Cardiac muscle cell (in vitro differentiated cells and primary cell): ENCODE measurements at regions not wholly inside any gene's neighbourhood (a gene's known extent, or its start where the extent isn't known, plus 50 kb on each side); places are given as distances from the start of the nearest gene placed in this dataset.
A peak's percentile ranks its signal among the peaks of the same experiment; 100 is the strongest.
"Not testable (repeated sequence)": the region's sequence is repeated elsewhere in the genome, so short reads cannot be mapped to it uniquely, and the experiment has no call there.

ENCODE experiments used
- DNase-seq, 2 donors: peaks; one replicate each; pipeline versions ENCODE4 v3.0.0 to v3.0.0-alpha.2; 2010 to 2017; ENCODE audit warnings: low read depth in 1 of 2, low spot score in 1 of 2
- H3K27ac ChIP-seq: fragments of 200-600 bp; sonication (generic); 2 replicates; pipeline ENCODE4 v1.5.1; 2016
- H3K27me3 ChIP-seq: fragments of 200-600 bp; sonication (generic); 2 replicates; pipeline ENCODE4 v1.6.0; 2016; ENCODE audit warnings: control low read depth
- H3K36me3 ChIP-seq: fragments of 200-600 bp; sonication (generic); 2 replicates; pipeline ENCODE4 v1.5.1; 2016; ENCODE audit warnings: control low read depth
- H3K4me1 ChIP-seq: fragments of 200-600 bp; sonication (generic); 2 replicates; pipeline ENCODE4 v1.8.1; 2017; ENCODE audit warnings: low read depth, mild to moderate bottlenecking, mixed run types
- H3K4me3 ChIP-seq: fragments of 200-600 bp; sonication (generic); 2 replicates; pipeline ENCODE4 v1.5.1; 2016; ENCODE audit warnings: mild to moderate bottlenecking
- H3K9me3 ChIP-seq: fragments of 200-600 bp; sonication (generic); 2 replicates; pipeline ENCODE4 v1.5.1; 2017; ENCODE audit warnings: low read depth, mild to moderate bottlenecking, control low read depth
- TF ChIP-seq, protein P1 (sequence below): IDR thresholded peaks from 2 replicates; pipeline ENCODE4 v1.5.1; 2012; ENCODE audit warnings: low read depth, mild to moderate bottlenecking, low read length

DNA sequence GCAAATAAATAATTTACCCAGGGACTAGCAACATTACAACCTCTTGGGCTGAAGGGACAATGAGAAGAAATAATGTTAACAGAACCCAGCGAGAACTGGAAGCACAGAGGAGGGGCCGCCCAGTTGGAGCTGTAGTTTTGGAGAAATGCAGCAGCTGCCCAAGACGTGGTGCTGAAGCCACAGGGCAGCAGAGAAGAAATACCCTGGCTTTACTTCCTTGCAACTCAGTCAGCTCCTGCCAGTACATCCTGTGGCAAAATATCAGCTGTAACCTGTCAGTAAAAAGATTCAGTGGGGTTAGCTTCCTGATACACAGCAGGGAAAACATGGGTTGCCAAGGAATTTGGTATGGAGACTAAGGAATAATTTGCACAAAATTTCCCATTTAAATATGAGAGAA is 283.6 kb upstream of the USP25 start:
- Histone ChIP-seq H3K4me1 (no peaks in the 10 kb centered on the region), H3K27ac (no peak overlapping the region), H3K9me3 (no peaks in the 10 kb centered on the region), H3K4me3 (no peak overlapping the region), H3K36me3 (no peaks in the 10 kb centered on the region), H3K27me3 (no peaks in the 10 kb centered on the region)
- TF ChIP-seq, protein P1, sequence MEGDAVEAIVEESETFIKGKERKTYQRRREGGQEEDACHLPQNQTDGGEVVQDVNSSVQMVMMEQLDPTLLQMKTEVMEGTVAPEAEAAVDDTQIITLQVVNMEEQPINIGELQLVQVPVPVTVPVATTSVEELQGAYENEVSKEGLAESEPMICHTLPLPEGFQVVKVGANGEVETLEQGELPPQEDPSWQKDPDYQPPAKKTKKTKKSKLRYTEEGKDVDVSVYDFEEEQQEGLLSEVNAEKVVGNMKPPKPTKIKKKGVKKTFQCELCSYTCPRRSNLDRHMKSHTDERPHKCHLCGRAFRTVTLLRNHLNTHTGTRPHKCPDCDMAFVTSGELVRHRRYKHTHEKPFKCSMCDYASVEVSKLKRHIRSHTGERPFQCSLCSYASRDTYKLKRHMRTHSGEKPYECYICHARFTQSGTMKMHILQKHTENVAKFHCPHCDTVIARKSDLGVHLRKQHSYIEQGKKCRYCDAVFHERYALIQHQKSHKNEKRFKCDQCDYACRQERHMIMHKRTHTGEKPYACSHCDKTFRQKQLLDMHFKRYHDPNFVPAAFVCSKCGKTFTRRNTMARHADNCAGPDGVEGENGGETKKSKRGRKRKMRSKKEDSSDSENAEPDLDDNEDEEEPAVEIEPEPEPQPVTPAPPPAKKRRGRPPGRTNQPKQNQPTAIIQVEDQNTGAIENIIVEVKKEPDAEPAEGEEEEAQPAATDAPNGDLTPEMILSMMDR: no peak
- DNase-seq: peak in 1 of 2 donors; percentile 15

DNA sequence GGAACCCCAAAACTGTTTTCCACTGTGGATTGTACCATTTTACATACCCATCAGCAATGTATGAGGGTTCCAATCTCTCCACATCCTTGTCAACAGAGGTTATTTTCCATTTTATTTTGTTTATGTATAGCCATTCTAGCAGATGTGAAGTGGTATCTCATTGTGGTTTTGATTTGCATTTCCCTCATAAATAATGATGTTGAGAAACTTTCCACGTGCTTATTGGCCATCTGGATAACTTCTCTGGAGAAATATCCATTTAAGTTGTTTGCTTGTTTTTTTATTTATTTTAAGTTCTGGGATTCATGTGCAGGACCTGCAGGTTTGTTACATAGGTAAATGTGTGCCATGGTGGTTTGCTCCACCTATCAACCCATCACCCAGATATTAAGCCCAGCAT is 280.2 kb upstream of the USP25 start:
- TF ChIP-seq, protein P1: no peak
- H3K27ac ChIP-seq: no peak overlapping the region
- no peaks in the 10 kb centered on the region for H3K9me3 ChIP-seq
- no peaks in the 10 kb centered on the region for H3K4me1 ChIP-seq
- H3K36me3 ChIP-seq: no peaks in the 10 kb centered on the region
- H3K27me3 ChIP-seq: no peaks in the 10 kb centered on the region
- no peak overlapping the region for H3K4me3 ChIP-seq
- no peak for DNase-seq

DNA sequence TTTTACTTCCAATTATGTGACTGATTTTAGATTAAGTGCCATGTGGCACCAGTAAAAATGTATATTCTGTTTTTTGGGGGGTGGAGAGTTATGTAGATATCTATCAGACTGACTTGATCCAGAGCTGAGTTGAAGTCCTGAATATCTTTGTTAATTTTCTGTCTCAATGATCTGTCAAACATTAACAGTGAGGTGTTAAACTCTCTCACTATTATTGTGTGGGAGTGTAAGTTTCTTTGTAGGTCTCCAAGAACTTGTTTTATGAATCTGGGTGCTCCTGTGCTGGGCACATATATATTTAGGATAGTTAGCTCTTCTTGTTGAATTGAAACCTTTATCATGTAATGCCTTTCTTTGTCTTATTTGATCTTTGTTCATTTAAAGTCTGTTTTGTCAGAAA is 276.5 kb upstream of the USP25 start:
- H3K36me3 ChIP-seq: no peaks in the 10 kb centered on the region
- no peaks in the 10 kb centered on the region for H3K4me1 ChIP-seq
- DNase-seq: no peak
- TF ChIP-seq, protein P1: no peak
- no peak overlapping the region for H3K27ac ChIP-seq
- H3K27me3 ChIP-seq: no peaks in the 10 kb centered on the region
- no peaks in the 10 kb centered on the region for H3K9me3 ChIP-seq
- no peak overlapping the region for H3K4me3 ChIP-seq

DNA sequence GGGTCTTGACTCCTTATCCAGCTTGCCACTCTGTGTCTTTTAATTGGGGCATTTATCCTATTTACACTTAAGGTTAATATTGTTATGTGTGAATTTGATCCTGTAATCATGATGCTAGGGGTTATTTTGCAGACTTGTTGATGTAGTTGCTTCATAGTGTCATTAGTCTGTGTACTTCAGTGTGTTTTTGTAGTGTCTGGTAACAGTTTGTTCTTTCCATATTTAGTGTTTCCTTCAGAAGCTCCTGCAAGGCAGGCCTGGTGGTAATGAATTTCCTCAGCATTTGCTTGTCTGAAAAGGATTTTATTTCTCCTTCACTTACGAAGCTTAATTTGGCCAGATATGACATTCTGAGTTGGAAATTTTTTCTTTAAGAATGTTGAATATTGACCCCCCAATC is 276.0 kb upstream of the USP25 start:
- not testable (repeated sequence) for H3K36me3 ChIP-seq, H3K27me3 ChIP-seq, H3K4me3 ChIP-seq, H3K9me3 ChIP-seq, DNase-seq, H3K27ac ChIP-seq, H3K4me1 ChIP-seq

DNA sequence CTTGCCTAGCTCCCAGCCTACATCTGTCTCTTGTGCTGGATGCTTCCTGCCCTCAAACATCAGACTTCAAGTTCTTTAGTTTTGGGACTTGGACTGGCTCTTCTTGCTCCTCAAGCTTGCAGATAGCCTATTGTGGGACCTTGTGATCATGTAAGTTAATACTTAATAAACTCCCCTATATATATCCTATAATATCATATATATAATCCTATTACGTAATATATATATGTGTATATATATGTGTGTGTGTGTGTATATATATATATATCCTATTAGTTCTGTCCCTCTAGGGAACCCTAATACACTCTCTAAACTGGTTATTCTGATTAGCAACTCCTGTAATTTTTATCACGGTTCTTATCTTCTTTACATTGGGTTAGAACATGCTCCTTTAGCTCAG is 274.9 kb upstream of the USP25 start:
- not testable (repeated sequence) for H3K4me3 ChIP-seq, DNase-seq, H3K9me3 ChIP-seq, H3K36me3 ChIP-seq, H3K27me3 ChIP-seq, H3K27ac ChIP-seq, H3K4me1 ChIP-seq

DNA sequence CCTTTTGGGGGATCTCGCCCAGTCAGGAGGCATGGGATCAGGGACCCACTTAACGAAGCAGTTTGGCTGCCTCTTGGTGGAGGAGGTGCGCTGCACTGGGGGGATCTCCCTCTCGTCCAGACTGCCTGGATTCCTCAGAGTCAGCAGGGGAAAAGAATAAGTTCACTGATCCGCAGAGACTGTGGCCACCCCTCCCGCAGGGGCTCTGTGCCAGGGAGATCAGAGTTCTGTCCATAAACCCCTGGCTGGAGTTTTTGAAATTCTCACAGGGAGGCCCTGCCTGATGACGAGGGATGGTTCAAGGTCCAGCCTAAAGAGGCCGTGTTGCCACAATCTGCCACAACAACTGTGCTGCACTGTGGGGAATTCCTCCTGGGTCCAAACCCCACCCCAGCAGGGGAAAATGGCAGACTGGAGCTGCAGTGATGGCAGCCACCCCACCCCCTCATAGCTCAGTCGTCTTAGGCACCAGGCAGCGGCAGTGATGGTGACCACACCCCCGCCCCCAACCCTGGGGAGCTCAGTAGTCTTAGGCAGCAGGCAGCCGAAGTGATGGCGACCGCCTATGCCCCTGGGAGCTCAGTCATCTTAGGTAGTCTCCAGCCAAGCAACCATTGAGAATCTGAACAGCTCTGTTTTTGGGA is 273.8 kb upstream of the USP25 start:
- Histone ChIP-seq H3K27me3 (no peaks in the 10 kb centered on the region), H3K36me3 (no peaks in the 10 kb centered on the region), H3K4me3 (no peak overlapping the region), H3K27ac (no peak overlapping the region), H3K4me1 (no peaks in the 10 kb centered on the region), H3K9me3 (no peaks in the 10 kb centered on the region)
- TF ChIP-seq, protein P1: no peak
- no peak for DNase-seq

DNA sequence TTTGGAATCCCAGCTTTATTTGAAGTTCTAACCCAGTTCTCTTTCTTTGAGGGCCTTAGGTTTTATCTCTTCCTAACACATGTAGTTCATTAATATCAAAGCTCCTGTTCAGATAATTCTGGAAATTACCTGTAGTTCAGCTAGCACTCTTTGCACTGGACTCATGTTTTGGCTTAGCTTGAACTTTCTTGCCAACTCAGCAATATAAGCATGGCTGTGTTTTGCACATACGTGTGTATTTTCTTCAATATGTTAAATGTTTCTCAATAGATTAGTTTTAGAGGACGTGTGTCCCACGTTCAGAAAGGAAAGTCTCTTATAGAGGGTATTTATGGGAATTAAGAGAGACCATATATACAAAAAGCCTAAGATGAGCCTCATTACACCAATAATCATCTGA is 271.8 kb upstream of the USP25 start:
- H3K9me3 ChIP-seq: no peaks in the 10 kb centered on the region
- H3K27ac ChIP-seq: no peak overlapping the region
- H3K4me3 ChIP-seq: no peak overlapping the region
- DNase-seq: no peak
- H3K4me1 ChIP-seq: no peaks in the 10 kb centered on the region
- no peaks in the 10 kb centered on the region for H3K36me3 ChIP-seq
- no peaks in the 10 kb centered on the region for H3K27me3 ChIP-seq
- TF ChIP-seq, protein P1: no peak
